HCT116 (cell line): ENCODE measurements at regions not wholly inside any gene's neighbourhood (a gene's known extent, or its start where the extent isn't known, plus 50 kb on each side); places are given as distances from the start of the nearest gene placed in this dataset.
"Not testable (repeated sequence)": the region's sequence is repeated elsewhere in the genome, so short reads cannot be mapped to it uniquely, and the experiment has no call there.

ENCODE experiments used
- CTCF ChIP-seq, 3 experiments: fragments of 200-600 bp in 1 of 3; sonication (generic) in 1 of 3; IDR thresholded peaks in 2 of 3; conservative IDR thresholded peaks in 1 of 3; 2 replicates each; pipeline ENCODE4 v1.5.1; 2012 to 2017; ENCODE audit warnings: low read depth in 2 of 3, low read length in 2 of 3, antibody characterized with exemption in 1 of 3, borderline replicate concordance in 1 of 3, control low read depth in 1 of 3, mild to moderate bottlenecking in 1 of 3, mixed read lengths in 1 of 3, mixed run types in 1 of 3, moderate library complexity in 1 of 3; ENCODE audit not compliant: insufficient read depth in 1 of 3
- POLR2A ChIP-seq: IDR thresholded peaks from 2 replicates; pipeline ENCODE4 v1.7.0; 2011; ENCODE audit warnings: borderline replicate concordance; ENCODE audit not compliant: insufficient read depth, insufficient read length; ENCODE audit errors: extremely low read depth

- TF ChIP-seq POLR2A; CTCF (IDR thresholded peaks at IDR 0.05 in 2 of 3, conservative IDR thresholded peaks at IDR 0.05 in 1 of 3; ENCODE audit: borderline replicate concordance in 1 of 3, insufficient read depth in 1 of 3, low read depth in 2 of 3, low read length in 2 of 3): not testable (repeated sequence)
Measured at GRCh38 chr7:67358738-67359137, 362.1 kb downstream of the TYW1 start.
